ENCODE measurements at regions not wholly inside any gene's neighbourhood (a gene's known extent, or its start where the extent isn't known, plus 50 kb on each side); places are given as distances from the start of the nearest gene placed in this dataset.

GRCh38 chr12:81811061-81811777, 52.1 kb upstream of the PPFIA2 start:
- DNase-seq (ENCODE audit: low spot score), result no peak

GRCh38 chr12:81809829-81810595, 50.9 kb upstream of the PPFIA2 start:
- DNase-seq (ENCODE audit: low spot score), result no peak

GRCh38 chr12:81809113-81809777, 50.1 kb upstream of the PPFIA2 start:
- DNase-seq (ENCODE audit: low spot score), result no peak

Data from AG20443 (cell line).